H9 (cell line): ENCODE measurements at regions not wholly inside any gene's neighbourhood (a gene's known extent, or its start where the extent isn't known, plus 50 kb on each side); places are given as distances from the start of the nearest gene placed in this dataset.
"Not testable (repeated sequence)": the region's sequence is repeated elsewhere in the genome, so short reads cannot be mapped to it uniquely, and the experiment has no call there.

ENCODE experiments used
- DNase-seq: peaks from one replicate; pipeline ENCODE4 v3.0.0-alpha.2; 2017
- H2AFZ ChIP-seq: one replicate; pipeline ENCODE4 v1.6.1; 2013; ENCODE audit warnings: mild to moderate bottlenecking, low read length, control low read depth, moderate library complexity
- H2AK5ac ChIP-seq: 2 replicates; pipeline ENCODE4 v1.6.1; 2013; ENCODE audit warnings: low read length, control low read depth, mixed read lengths; ENCODE audit not compliant: insufficient read length
- H2BK120ac ChIP-seq: one replicate; pipeline ENCODE4 v1.6.1; 2013; ENCODE audit warnings: low read depth, mild to moderate bottlenecking, low read length, control low read depth, inconsistent platforms; ENCODE audit not compliant: poor library complexity, severe bottlenecking
- H2BK12ac ChIP-seq: 2 replicates; pipeline ENCODE4 v1.6.1; 2013; ENCODE audit warnings: low read length, control low read depth, mixed read lengths, low read depth; ENCODE audit not compliant: insufficient read length
- H2BK15ac ChIP-seq: 2 replicates; pipeline ENCODE4 v1.6.1; 2013; ENCODE audit warnings: low read depth, low read length, control low read depth
- H2BK20ac ChIP-seq: one replicate; pipeline ENCODE4 v1.6.1; 2013; ENCODE audit warnings: low read depth, mild to moderate bottlenecking, low read length, control low read depth, inconsistent platforms; ENCODE audit not compliant: poor library complexity, severe bottlenecking
- H2BK5ac ChIP-seq: 2 replicates; pipeline ENCODE4 v1.6.1; 2013; ENCODE audit warnings: low read length, control low read depth, mixed read lengths; ENCODE audit not compliant: insufficient read length
- H3K14ac ChIP-seq: 2 replicates; pipeline ENCODE4 v1.6.1; 2013; ENCODE audit warnings: low read length, control low read depth; ENCODE audit not compliant: insufficient read depth
- H3K18ac ChIP-seq: 2 replicates; pipeline ENCODE4 v1.6.1; 2013; ENCODE audit warnings: low read depth, mild to moderate bottlenecking, mixed read lengths, low read length, control low read depth; ENCODE audit not compliant: insufficient read length
- H3K23ac ChIP-seq: 2 replicates; pipeline ENCODE4 v1.6.1; 2013; ENCODE audit warnings: low read length, control low read depth, mixed read lengths, low read depth; ENCODE audit not compliant: insufficient read length
- H3K23me2 ChIP-seq: 2 replicates; pipeline ENCODE4 v1.6.1; 2013; ENCODE audit warnings: low read depth, mild to moderate bottlenecking, mixed read lengths, low read length, control low read depth; ENCODE audit not compliant: insufficient read length, poor library complexity, severe bottlenecking
- H3K27ac ChIP-seq: 2 replicates; pipeline ENCODE4 v1.5.1; 2013; ENCODE audit warnings: low read length, control low read depth, mixed read lengths, low read depth; ENCODE audit not compliant: insufficient read length
- H3K27me3 ChIP-seq: 2 replicates; pipeline ENCODE4 v1.6.1; 2013; ENCODE audit warnings: low read length, control low read depth, inconsistent platforms; ENCODE audit not compliant: insufficient read depth
- H3K4ac ChIP-seq: 2 replicates; pipeline ENCODE4 v1.6.1; 2013; ENCODE audit warnings: low read depth, mild to moderate bottlenecking, control low read depth, inconsistent platforms, low read length, moderate library complexity
- H3K4me1 ChIP-seq: 2 replicates; pipeline ENCODE4 v1.6.1; 2013; ENCODE audit warnings: low read length, control low read depth, inconsistent platforms; ENCODE audit not compliant: insufficient read depth
- H3K4me2 ChIP-seq: 2 replicates; pipeline ENCODE4 v1.6.1; 2013; ENCODE audit warnings: low read length, control low read depth, mixed read lengths; ENCODE audit not compliant: insufficient read length, insufficient read depth
- H3K56ac ChIP-seq: 2 replicates; pipeline ENCODE4 v1.6.1; 2013; ENCODE audit warnings: low read depth, mild to moderate bottlenecking, mixed read lengths, low read length, control low read depth; ENCODE audit not compliant: insufficient read length
- H3K79me1 ChIP-seq: 2 replicates; pipeline ENCODE4 v1.6.1; 2013; ENCODE audit warnings: low read depth, mild to moderate bottlenecking, moderate library complexity, low read length, control low read depth, inconsistent platforms; ENCODE audit not compliant: insufficient read depth, poor library complexity, severe bottlenecking
- H3K79me2 ChIP-seq: 2 replicates; pipeline ENCODE4 v1.6.1; 2013; ENCODE audit warnings: low read length, control low read depth, inconsistent platforms; ENCODE audit not compliant: insufficient read depth
- H3K9ac ChIP-seq: 2 replicates; pipeline ENCODE4 v1.6.1; 2013; ENCODE audit warnings: low read length, control low read depth, mixed read lengths; ENCODE audit not compliant: insufficient read length; ENCODE audit errors: extremely low read depth
- H3K9me3 ChIP-seq: one replicate; pipeline ENCODE4 v1.6.1; 2013; ENCODE audit warnings: low read depth, low read length, inconsistent platforms; ENCODE audit not compliant: control insufficient read depth
- H3T11ph ChIP-seq: one replicate; pipeline ENCODE4 v1.6.1; 2013; ENCODE audit warnings: mild to moderate bottlenecking, low read length, control low read depth, inconsistent platforms
- H4K20me1 ChIP-seq: one replicate; pipeline ENCODE4 v1.6.1; 2013; ENCODE audit not compliant: control insufficient read depth, insufficient read length, insufficient read depth
- H4K5ac ChIP-seq: 2 replicates; pipeline ENCODE4 v1.6.1; 2013; ENCODE audit warnings: low read depth, mild to moderate bottlenecking, mixed read lengths, low read length, control low read depth; ENCODE audit not compliant: insufficient read length
- H4K8ac ChIP-seq: replicated peaks from 2 replicates; pipeline ENCODE4 v1.6.1; 2013; ENCODE audit warnings: low read length, control low read depth, mixed read lengths, low read depth; ENCODE audit not compliant: insufficient read length
- H4K91ac ChIP-seq: 2 replicates; pipeline ENCODE4 v1.6.1; 2013; ENCODE audit warnings: low read depth, mild to moderate bottlenecking, moderate library complexity, mixed read lengths, low read length, control low read depth; ENCODE audit not compliant: insufficient read length
- H3K27ac Mint-ChIP-seq, 3 experiments: 2 replicates in 2 of 3; 3 replicates in 1 of 3; pipeline ENCODE4 v1.8.0; 2020 to 2021; ENCODE audit warnings: mixed read lengths in 3 of 3, mild to moderate bottlenecking in 1 of 3, moderate library complexity in 1 of 3
- H3K27me3 Mint-ChIP-seq: 2 replicates; pipeline ENCODE4 v1.8.0; 2021; ENCODE audit warnings: low read depth, mild to moderate bottlenecking, moderate library complexity, mixed read lengths
- H3K36me3 Mint-ChIP-seq, 3 experiments: 2 replicates in 2 of 3; 3 replicates in 1 of 3; pipeline ENCODE4 v1.8.0; 2020 to 2021; ENCODE audit warnings: low read depth in 3 of 3, mixed read lengths in 3 of 3; ENCODE audit not compliant: insufficient read depth in 1 of 3
- H3K4me1 Mint-ChIP-seq, 2 experiments: 2 replicates each; pipeline ENCODE4 v1.8.0; 2020; ENCODE audit warnings: mixed read lengths in 2 of 2
- H3K4me3 Mint-ChIP-seq, 2 experiments: 2 replicates in 1 of 2; 3 replicates in 1 of 2; pipeline ENCODE4 v1.8.0; 2020 to 2021; ENCODE audit warnings: mild to moderate bottlenecking in 2 of 2, mixed read lengths in 2 of 2, moderate library complexity in 1 of 2
- H3K9me3 Mint-ChIP-seq, 2 experiments: 2 replicates in 1 of 2; 3 replicates in 1 of 2; pipeline ENCODE4 v1.8.0; 2020; ENCODE audit warnings: mild to moderate bottlenecking in 2 of 2, mixed read lengths in 2 of 2, moderate library complexity in 1 of 2
- CTCF ChIP-seq: fragments of 200-600 bp; sonication (generic); conservative IDR thresholded peaks from 3 replicates; pipeline ENCODE4 v1.8.0; 2021; ENCODE audit warnings: antibody characterized with exemption, mild to moderate bottlenecking
- WGBS: extraction: QIAGEN DNeasy Blood & Tissue Kit; methylation state at CpG from one replicate; pipeline ENCODE4 v1.1.7; 2013; ENCODE audit warnings: missing lambda C conversion rate, low lambda C conversion rate, mixed read lengths; ENCODE audit not compliant: insufficient read length; ENCODE audit errors: extremely low coverage; 5-methylcytosine and 5-hydroxymethylcytosine counted together

DNA sequence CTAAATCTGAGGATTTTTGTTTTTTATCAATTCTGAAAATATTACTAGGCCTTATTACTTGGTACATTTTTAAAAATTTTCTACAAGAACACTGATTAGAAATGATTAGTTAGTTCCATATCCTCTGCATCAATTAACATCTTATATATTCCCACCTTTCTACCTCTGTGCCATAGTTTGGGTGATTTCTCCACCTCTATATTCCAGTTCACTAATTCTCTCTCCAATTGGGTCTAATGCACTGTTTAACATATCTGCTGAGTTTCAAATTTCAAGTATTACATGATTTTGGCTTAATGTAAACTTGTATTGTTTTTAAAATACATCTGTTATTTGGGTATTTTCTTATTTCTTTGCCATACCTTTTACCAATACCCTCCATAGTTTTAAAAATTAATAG is 705.7 kb upstream of the SALL3 start:
- Histone ChIP-seq H3K4me2 (no peak overlapping the region), H3K27me3 (no peaks in the 10 kb centered on the region), H3K23ac (no peak overlapping the region), H3K56ac (no peak overlapping the region), H2AFZ (no peak overlapping the region), H3K79me1 (no peaks in the 10 kb centered on the region), H2BK120ac (no peak overlapping the region), H3K18ac (no peak overlapping the region), H4K91ac (no peak overlapping the region), H2BK15ac (no peak overlapping the region), H3K27ac (no peak overlapping the region), H4K20me1 (no peaks in the 10 kb centered on the region), H2AK5ac (no peak overlapping the region), H3K23me2 (no peaks in the 10 kb centered on the region), H4K5ac (no peak overlapping the region), H2BK20ac (no peak overlapping the region), H2BK5ac (no peak overlapping the region), H3T11ph (no peak overlapping the region), H3K4ac (no peak overlapping the region), H3K9me3 (no peaks in the 10 kb centered on the region), H3K79me2 (no peaks in the 10 kb centered on the region), H4K8ac (no peak overlapping the region), H3K14ac (no peak overlapping the region), H2BK12ac (no peak overlapping the region), H3K4me1 (peaks cover 2% of the 10 kb centered on the region; the same call in 1 of the 2 replicates), H3K9ac (no peak overlapping the region)
- Mint-ChIP-seq H3K9me3 (peaks cover 18% of the 10 kb centered on the region in 2 experiments), H3K4me1 (no peaks in the 10 kb centered on the region), H3K27ac (no peak overlapping the region), H3K4me3 (no peak overlapping the region), H3K27me3 (no peaks in the 10 kb centered on the region), H3K36me3 (peaks cover 4 to 12% (median 5%) of the 10 kb centered on the region in 3 experiments; a peak in 5 of 7 replicates)
- TF ChIP-seq CTCF = no peak
- no peak for DNase-seq

DNA sequence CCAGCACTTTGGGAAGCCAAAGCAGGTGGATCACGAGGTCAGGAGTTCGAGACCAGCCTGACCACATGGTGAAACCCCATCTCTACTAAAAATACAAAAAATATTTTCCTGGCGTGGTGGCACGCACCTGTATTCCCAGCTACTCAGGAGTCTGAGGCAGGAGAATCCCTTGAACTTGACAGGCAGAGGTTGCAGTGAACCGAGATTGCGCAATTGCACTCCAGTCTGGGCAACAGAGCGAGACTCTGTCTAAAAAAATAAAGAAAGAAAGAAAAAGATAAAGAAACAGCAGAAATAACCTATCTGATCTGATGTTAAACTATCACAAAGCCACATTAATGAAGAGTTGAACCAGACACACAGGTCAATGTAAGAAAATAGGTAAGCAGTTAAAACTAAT is 696.2 kb upstream of the SALL3 start:
- not testable (repeated sequence) for H2AK5ac ChIP-seq

More for the DNA sequence above, 696.2 kb upstream of the SALL3 start:
- H4K8ac ChIP-seq, H3K9ac ChIP-seq, H3K9me3 ChIP-seq, H3K18ac ChIP-seq, H2BK20ac ChIP-seq, H3K56ac ChIP-seq, H3K4ac ChIP-seq, H4K91ac ChIP-seq, H3K14ac ChIP-seq, H3K27me3 Mint-ChIP-seq, H3K27ac ChIP-seq, H3K4me1 ChIP-seq, H3K4me2 ChIP-seq, H3K27me3 ChIP-seq, H3K36me3 Mint-ChIP-seq, H3K4me1 Mint-ChIP-seq, H3K27ac Mint-ChIP-seq, H2BK5ac ChIP-seq, H3K4me3 Mint-ChIP-seq, H4K20me1 ChIP-seq, H3T11ph ChIP-seq, H3K79me1 ChIP-seq, H2BK120ac ChIP-seq, H3K9me3 Mint-ChIP-seq, H2BK15ac ChIP-seq, DNase-seq, H3K23me2 ChIP-seq, H3K79me2 ChIP-seq, H2BK12ac ChIP-seq, H2AFZ ChIP-seq, H4K5ac ChIP-seq, H3K23ac ChIP-seq: not testable (repeated sequence)
- WGBS = no CpG with 5 or more reads among the region's 7 CpGs
